LNCaP clone FGC (cell line): ENCODE measurements at regions not wholly inside any gene's neighbourhood (a gene's known extent, or its start where the extent isn't known, plus 50 kb on each side); places are given as distances from the start of the nearest gene placed in this dataset.

Experiments used
- DNase-seq: peaks from one replicate; pipeline ENCODE4 v3.0.0-alpha.2; 2011; ENCODE audit warnings: low read depth
- H3K4me3 ChIP-seq: 2 replicates; pipeline ENCODE4 v1.5.1; 2011; ENCODE audit warnings: mild to moderate bottlenecking, low read depth, low read length, control low read depth
- CTCF ChIP-seq: IDR thresholded peaks from 2 replicates; pipeline ENCODE4 v1.5.1; 2012; ENCODE audit warnings: mild to moderate bottlenecking; ENCODE audit not compliant: control insufficient read depth, insufficient read depth; ENCODE audit errors: extremely low read depth

- DNase-seq: no peak
- no peak for TF ChIP-seq CTCF
- H3K4me3 ChIP-seq: no peak overlapping the region
These were observed 71.9 kb upstream of the RANBP3L start for GRCh38 chr5:36373527-36374086.

- no peak for DNase-seq
- no peak overlapping the region for H3K4me3 ChIP-seq
- TF ChIP-seq CTCF: no peak
These were observed 72.7 kb upstream of the RANBP3L start for GRCh38 chr5:36374266-36374862.

- no peak for TF ChIP-seq CTCF
- DNase-seq: no peak
- H3K4me3 ChIP-seq: no peak overlapping the region
These were observed 75.5 kb upstream of the RANBP3L start for GRCh38 chr5:36377192-36377591.

GRCh38 chr5:36378551-36378950 is 76.8 kb upstream of the RANBP3L start:
- no peak for TF ChIP-seq CTCF
- H3K4me3 ChIP-seq: no peak overlapping the region
- DNase-seq: no peak

GRCh38 chr5:36382890-36383289 is 81.2 kb upstream of the RANBP3L start:
- TF ChIP-seq CTCF: no peak
- no peak for DNase-seq
- no peak overlapping the region for H3K4me3 ChIP-seq

- DNase-seq: no peak
- H3K4me3 ChIP-seq: no peak overlapping the region
- no peak for TF ChIP-seq CTCF
These were observed 82.2 kb upstream of the RANBP3L start for GRCh38 chr5:36383942-36384341.

- TF ChIP-seq CTCF: no peak
- no peak for DNase-seq
- H3K4me3 ChIP-seq: no peak overlapping the region
These were observed 83.1 kb upstream of the RANBP3L start for GRCh38 chr5:36384845-36385244.
